ENCODE measurements at regions not wholly inside any gene's neighbourhood (a gene's known extent, or its start where the extent isn't known, plus 50 kb on each side); places are given as distances from the start of the nearest gene placed in this dataset.

DNA sequence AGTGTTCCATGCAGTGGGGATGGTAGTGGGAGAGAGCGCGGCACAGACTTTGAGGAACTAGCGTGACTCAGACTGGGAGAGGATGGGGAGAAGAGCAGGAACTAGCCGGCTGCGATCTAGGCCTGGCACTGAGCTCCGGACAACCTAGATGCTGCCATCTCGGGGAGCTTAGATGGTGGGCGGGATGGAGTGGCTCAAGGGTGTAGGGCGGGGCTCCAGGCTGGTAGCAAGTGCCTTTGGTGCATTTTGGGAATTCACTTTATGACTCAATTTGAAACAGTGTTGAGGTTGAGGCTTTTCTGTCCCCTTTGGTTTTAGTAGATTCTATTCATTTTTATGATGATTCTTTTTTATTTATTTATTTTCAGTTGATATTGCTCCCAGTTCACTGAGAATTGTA, 185.3 kb upstream of the GPR26 start:
- no peak for ATAC-seq
- intact Hi-C loops (cut with DNase I): no loop called here

DNA sequence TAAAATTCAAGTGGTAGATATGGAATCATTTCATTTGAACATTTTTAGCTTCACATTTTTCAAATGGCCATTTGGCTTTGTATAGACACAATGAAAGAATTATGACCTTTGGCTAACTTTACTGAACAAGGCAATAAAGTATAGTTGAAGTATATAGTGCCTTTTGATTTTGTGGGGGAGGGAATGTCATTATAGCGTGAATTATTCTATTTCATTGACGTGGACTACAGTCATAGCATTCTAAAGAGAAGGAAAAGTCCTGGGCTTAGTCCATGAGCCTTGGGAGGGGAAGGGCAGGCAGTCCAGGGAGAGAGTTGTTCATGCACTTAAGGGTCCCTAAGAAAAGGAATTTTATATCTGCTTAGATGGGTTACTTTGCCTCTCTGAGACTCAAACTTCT, 181.4 kb upstream of the GPR26 start:
- H3K4me3 ChIP-seq: no peak overlapping the region
- WGBS, 3 donors: 23 to 37% (median 30%) methylated on average over 2 of the region's 2 CpGs
- no peak for ATAC-seq
- TF ChIP-seq, protein P1, sequence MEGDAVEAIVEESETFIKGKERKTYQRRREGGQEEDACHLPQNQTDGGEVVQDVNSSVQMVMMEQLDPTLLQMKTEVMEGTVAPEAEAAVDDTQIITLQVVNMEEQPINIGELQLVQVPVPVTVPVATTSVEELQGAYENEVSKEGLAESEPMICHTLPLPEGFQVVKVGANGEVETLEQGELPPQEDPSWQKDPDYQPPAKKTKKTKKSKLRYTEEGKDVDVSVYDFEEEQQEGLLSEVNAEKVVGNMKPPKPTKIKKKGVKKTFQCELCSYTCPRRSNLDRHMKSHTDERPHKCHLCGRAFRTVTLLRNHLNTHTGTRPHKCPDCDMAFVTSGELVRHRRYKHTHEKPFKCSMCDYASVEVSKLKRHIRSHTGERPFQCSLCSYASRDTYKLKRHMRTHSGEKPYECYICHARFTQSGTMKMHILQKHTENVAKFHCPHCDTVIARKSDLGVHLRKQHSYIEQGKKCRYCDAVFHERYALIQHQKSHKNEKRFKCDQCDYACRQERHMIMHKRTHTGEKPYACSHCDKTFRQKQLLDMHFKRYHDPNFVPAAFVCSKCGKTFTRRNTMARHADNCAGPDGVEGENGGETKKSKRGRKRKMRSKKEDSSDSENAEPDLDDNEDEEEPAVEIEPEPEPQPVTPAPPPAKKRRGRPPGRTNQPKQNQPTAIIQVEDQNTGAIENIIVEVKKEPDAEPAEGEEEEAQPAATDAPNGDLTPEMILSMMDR (IDR thresholded peaks at IDR 0.05): no peak
- no peaks in the 10 kb centered on the region for H3K4me1 ChIP-seq
- no peaks in the 10 kb centered on the region for H3K9me3 ChIP-seq
- intact Hi-C loops (cut with DNase I): no loop called here
- peaks cover 0 to 16% (median 3%) of the 10 kb centered on the region in 3 donors for H3K27me3 ChIP-seq (ENCODE audit: insufficient read depth in 3 of 3, low read length in 2 of 3)
- no peaks in the 10 kb centered on the region for H3K36me3 ChIP-seq (ENCODE audit: insufficient read depth in 1 of 2, low read depth in 1 of 2)
- DNase-seq: no peak
- no peak overlapping the region for H3K27ac ChIP-seq

More for the DNA sequence above, 185.3 kb upstream of the GPR26 start:
- Histone ChIP-seq H3K36me3 (ENCODE audit: insufficient read depth in 1 of 2, low read depth in 1 of 2) (no peaks in the 10 kb centered on the region), H3K4me3 (no peak overlapping the region), H3K9me3 (no peaks in the 10 kb centered on the region), H3K4me1 (no peaks in the 10 kb centered on the region), H3K27ac (no peak overlapping the region), H3K27me3 (ENCODE audit: insufficient read depth in 3 of 3, low read length in 2 of 3) (peaks cover 0 to 20% (median 3%) of the 10 kb centered on the region in 3 donors)
- WGBS, 3 donors: 82 to 90% (median 83%) methylated on average over 9 of the region's 9 CpGs
- TF ChIP-seq, protein P1 (IDR thresholded peaks at IDR 0.05): no peak
- DNase-seq: no peak

DNA sequence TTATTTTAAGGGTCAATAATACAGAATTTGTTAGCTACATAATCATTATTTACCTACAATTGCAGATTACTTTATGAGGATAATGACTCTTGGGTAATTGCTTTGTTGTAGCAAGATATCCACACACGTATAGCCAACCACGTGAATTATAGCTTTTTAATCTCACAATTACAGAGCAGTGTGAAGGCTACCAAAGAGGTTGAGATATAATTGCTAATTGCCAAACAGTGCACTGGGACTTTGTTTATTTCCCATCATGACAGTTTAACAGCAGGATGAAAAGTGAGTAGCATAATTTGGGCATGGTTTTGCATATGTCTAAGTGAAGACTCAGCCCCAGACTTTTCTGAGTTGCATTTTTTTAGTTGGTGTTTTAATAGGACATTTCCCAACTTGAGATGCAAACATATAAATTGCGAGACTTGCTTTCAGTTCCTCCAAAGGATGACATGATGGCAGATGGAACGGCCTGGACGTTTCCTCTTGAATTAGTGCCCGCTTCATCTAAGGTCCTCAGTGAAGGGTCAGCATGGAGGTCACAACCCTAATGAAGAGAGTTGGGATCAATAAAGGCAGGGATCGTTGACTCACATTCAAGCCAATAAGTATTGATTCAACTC, 180.7 kb upstream of the GPR26 start:
- no peak overlapping the region for H3K4me3 ChIP-seq
- TF ChIP-seq, protein P1 (IDR thresholded peaks at IDR 0.05): no peak
- H3K27me3 ChIP-seq (ENCODE audit: insufficient read depth in 3 of 3, low read length in 2 of 3): peaks cover 0 to 13% (median 3%) of the 10 kb centered on the region in 3 donors
- DNase-seq (no peak), ATAC-seq (no peak)
- H3K36me3 ChIP-seq (ENCODE audit: insufficient read depth in 1 of 2, low read depth in 1 of 2): no peaks in the 10 kb centered on the region
- intact Hi-C loops (cut with DNase I): no loop called here
- H3K27ac ChIP-seq: no peak overlapping the region
- H3K9me3 ChIP-seq: no peaks in the 10 kb centered on the region
- no peaks in the 10 kb centered on the region for H3K4me1 ChIP-seq
- WGBS, 3 donors: 41 to 45% (median 43%) methylated on average over 7 of the region's 7 CpGs

DNA sequence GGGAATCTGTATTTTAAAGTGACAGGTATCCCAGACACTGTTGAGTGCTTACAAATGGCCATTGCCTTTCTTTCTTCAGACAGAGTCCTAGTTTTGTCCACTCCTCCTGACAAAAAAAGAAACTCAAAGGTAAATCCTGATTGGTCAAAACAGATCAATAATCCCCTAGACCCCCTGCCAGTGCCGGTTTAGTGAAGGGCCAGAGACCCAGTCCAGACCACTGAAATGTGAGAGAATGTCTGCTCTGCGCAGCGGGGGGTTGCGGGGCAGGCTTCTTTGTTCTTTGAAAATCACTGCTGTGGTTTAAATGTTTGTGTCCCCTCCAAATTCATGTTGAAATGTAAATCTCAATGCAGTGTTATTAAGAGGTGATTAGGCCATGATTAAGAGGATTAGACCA, 177.7 kb upstream of the GPR26 start:
- H3K4me1 ChIP-seq: no peaks in the 10 kb centered on the region
- no peaks in the 10 kb centered on the region for H3K9me3 ChIP-seq
- intact Hi-C loops (cut with DNase I): no loop called here
- no peak for DNase-seq
- no peak for ATAC-seq
- TF ChIP-seq, protein P1 (IDR thresholded peaks at IDR 0.05): no peak
- no peak overlapping the region for H3K4me3 ChIP-seq
- WGBS, 3 donors: 57 to 64% (median 60%) methylated on average over 4 of the region's 4 CpGs
- H3K36me3 ChIP-seq (ENCODE audit: insufficient read depth in 1 of 2, low read depth in 1 of 2): no peaks in the 10 kb centered on the region
- H3K27ac ChIP-seq: no peak overlapping the region
- peaks cover 0 to 18% (median 8%) of the 10 kb centered on the region in 3 donors for H3K27me3 ChIP-seq (ENCODE audit: insufficient read depth in 3 of 3, low read length in 2 of 3)

DNA sequence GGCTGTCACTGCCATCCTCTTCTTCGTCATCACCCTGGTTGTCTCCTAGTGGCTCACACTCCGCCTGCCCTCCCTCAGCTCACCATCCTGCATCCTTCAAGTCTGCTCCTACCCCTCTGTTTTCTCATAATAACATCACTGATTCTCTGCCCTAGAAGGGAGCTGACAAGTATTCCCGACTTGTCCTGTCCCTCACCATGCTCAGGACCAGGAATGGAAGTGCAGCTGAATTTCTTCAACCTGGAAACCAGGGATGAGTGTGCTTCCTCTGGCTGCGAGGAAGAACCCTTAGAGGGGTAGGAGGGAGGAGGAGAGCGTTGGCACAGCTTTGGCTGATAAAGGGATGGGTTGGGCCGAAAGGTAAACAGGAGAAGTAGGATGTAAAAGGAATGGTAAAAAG, 174.8 kb upstream of the GPR26 start:
- Histone ChIP-seq H3K4me1 (no peaks in the 10 kb centered on the region), H3K36me3 (ENCODE audit: insufficient read depth in 1 of 2, low read depth in 1 of 2) (no peaks in the 10 kb centered on the region), H3K27ac (no peak overlapping the region), H3K9me3 (no peaks in the 10 kb centered on the region), H3K27me3 (ENCODE audit: insufficient read depth in 3 of 3, low read length in 2 of 3) (peaks cover 0 to 18% (median 8%) of the 10 kb centered on the region in 3 donors), H3K4me3 (no peak overlapping the region)
- ATAC-seq: no peak
- WGBS, 3 donors: 68 to 79% (median 73%) methylated on average over 6 of the region's 6 CpGs
- intact Hi-C loops (cut with DNase I): no loop called here
- TF ChIP-seq, protein P1 (IDR thresholded peaks at IDR 0.05): no peak
- DNase-seq: no peak
